ENCODE measurements at regions not wholly inside any gene's neighbourhood (a gene's known extent, or its start where the extent isn't known, plus 50 kb on each side); places are given as distances from the start of the nearest gene placed in this dataset.

DNA sequence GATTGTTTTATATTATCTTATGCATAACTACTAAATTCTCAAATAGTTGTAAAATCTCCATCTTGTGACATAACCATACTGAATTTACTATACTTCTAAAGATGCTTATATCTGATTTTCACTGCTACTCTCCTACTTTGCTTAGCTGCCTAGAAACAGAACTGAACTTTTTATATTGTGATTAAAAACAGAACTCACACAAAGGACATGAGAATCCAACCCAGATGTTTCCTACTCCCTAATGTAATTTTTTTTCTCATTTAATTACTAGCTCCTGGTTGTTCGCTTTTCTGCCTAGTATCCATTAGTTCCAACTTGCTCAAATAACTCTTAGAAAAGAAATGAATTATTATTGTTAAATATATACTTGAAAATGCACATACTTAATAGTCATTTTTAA is 283.5 kb upstream of the ACTRT1 start:
- H2AFZ ChIP-seq (ENCODE audit: low read depth, low read length): no peak overlapping the region
- H3K4me3 ChIP-seq (ENCODE audit: low read length): no peak overlapping the region
- H3K9me3 ChIP-seq (ENCODE audit: low read length): no peaks in the 10 kb centered on the region
- no peaks in the 10 kb centered on the region for H3K36me3 ChIP-seq (ENCODE audit: insufficient read depth, low read length)
- H3K27me3 ChIP-seq (ENCODE audit: insufficient read depth, low read length): no peaks in the 10 kb centered on the region
- H3K4me1 ChIP-seq (ENCODE audit: insufficient read depth, low read length): no peaks in the 10 kb centered on the region

DNA sequence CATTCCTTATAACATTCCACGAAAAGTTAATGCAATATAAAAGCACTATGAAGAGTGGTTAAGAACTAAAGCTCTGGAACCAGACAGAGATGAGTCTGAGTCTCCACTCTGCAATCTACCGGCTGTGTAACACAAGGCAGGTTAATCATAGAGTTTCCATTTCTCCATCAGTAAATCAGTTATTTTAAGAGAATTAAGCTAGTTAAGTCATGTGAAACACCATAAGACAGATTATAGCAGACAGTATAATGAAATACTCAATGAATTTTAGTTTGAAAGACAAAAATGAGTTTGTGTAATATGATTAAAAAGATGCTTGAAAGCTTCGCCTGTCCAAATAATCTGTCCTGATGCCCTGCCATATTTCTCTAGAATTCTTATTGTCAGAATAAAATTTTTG is 282.6 kb upstream of the ACTRT1 start:
- Histone ChIP-seq H3K4me1 (ENCODE audit: insufficient read depth, low read length) (no peaks in the 10 kb centered on the region), H3K36me3 (ENCODE audit: insufficient read depth, low read length) (no peaks in the 10 kb centered on the region), H3K9me3 (ENCODE audit: low read length) (no peaks in the 10 kb centered on the region), H3K4me3 (ENCODE audit: low read length) (no peak overlapping the region), H3K27me3 (ENCODE audit: insufficient read depth, low read length) (no peaks in the 10 kb centered on the region), H2AFZ (ENCODE audit: low read depth, low read length) (no peak overlapping the region)

DNA sequence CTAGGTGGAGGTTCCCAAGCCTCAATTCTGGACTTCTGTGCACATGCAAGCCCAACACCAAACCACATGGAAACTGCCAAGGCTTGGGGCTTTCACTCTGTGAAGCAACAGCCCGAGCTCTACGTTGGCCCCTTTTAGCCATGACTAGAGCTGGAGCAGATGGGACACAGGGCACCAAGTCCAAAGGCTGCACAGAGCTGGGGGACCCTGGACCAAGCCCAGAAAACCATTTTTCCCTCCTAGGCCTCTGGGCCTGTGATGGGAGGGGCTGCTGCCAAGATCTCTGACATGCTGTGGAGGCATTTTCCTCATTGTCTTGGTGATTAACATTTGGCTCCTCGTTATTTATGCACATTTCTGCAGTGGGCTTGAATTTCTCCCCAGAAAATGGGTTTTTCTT is 258.7 kb upstream of the ACTRT1 start:
- H3K4me1 ChIP-seq (ENCODE audit: insufficient read depth, low read length): no peaks in the 10 kb centered on the region
- H3K36me3 ChIP-seq (ENCODE audit: insufficient read depth, low read length): no peaks in the 10 kb centered on the region
- no peak overlapping the region for H3K4me3 ChIP-seq (ENCODE audit: low read length)
- H3K27me3 ChIP-seq (ENCODE audit: insufficient read depth, low read length): no peaks in the 10 kb centered on the region
- H2AFZ ChIP-seq (ENCODE audit: low read depth, low read length): no peak overlapping the region
- H3K9me3 ChIP-seq (ENCODE audit: low read length): no peaks in the 10 kb centered on the region

DNA sequence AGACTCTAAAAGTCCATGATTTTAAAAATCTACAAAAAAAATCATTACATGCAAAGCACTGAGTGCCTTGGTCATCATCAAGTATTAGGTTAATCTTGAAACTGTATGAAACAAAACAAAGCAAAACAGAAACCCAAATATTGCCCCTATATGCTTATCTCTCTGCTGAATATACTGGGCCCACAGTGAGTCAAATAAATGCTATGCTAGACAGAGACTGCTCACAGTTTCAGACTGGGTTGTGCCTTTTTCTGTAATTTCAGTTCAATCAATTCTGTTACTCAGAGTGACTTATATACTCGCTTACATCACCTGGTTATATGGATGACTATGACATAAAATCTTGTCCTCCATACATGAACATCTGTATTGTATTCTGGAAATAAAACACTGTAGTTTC is 257.1 kb upstream of the ACTRT1 start:
- Histone ChIP-seq H3K4me3 (ENCODE audit: low read length) (no peak overlapping the region), H3K27me3 (ENCODE audit: insufficient read depth, low read length) (no peaks in the 10 kb centered on the region), H3K36me3 (ENCODE audit: insufficient read depth, low read length) (no peaks in the 10 kb centered on the region), H3K9me3 (ENCODE audit: low read length) (no peaks in the 10 kb centered on the region), H2AFZ (ENCODE audit: low read depth, low read length) (no peak overlapping the region), H3K4me1 (ENCODE audit: insufficient read depth, low read length) (no peaks in the 10 kb centered on the region)

DNA sequence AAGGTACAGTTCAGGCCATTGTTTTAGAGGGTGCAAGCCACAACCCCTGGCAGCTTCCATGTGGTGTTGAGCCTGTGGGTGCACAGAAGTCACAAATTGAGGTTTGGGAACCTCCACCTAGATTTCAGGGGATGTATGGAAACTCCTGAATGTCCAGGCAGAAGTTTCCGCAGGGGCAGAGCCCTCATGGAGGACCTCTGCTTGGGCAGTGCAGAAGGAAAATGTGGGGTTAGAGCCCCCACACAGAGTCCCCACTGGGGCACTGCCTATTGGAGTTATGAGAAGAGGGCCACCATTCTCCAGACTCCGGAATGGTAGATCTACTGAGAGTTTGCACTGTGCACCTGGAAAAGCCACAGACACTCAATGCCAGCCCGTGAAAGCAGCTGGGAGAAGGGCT is 242.0 kb upstream of the ACTRT1 start:
- Histone ChIP-seq H3K27me3 (ENCODE audit: insufficient read depth, low read length) (no peaks in the 10 kb centered on the region), H3K4me1 (ENCODE audit: insufficient read depth, low read length) (no peaks in the 10 kb centered on the region), H3K9me3 (ENCODE audit: low read length) (no peaks in the 10 kb centered on the region), H3K4me3 (ENCODE audit: low read length) (no peak overlapping the region), H2AFZ (ENCODE audit: low read depth, low read length) (no peak overlapping the region), H3K36me3 (ENCODE audit: insufficient read depth, low read length) (no peaks in the 10 kb centered on the region)

DNA sequence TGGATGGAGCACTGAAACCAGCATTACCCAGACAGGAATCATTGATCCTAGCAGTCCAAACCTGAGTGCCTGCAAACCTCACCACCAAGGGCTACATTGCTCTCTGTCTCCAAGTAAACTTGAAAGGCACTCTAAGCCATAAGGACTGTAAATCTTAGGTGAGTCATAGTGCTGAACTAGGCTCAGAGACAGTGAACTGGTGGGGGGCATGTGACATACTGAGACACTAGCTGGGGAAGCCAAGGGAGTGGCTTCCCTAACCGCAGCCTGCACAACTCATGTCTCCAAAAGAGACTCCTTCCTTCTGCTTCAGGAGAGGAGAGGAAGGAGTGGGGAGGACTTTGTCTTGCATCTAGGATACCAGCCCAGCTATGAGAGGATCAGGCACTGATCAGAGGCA is 235.5 kb upstream of the ACTRT1 start:
- no peak overlapping the region for H2AFZ ChIP-seq (ENCODE audit: low read depth, low read length)
- H3K27me3 ChIP-seq (ENCODE audit: insufficient read depth, low read length): no peaks in the 10 kb centered on the region
- no peaks in the 10 kb centered on the region for H3K9me3 ChIP-seq (ENCODE audit: low read length)
- H3K4me3 ChIP-seq (ENCODE audit: low read length): no peak overlapping the region
- H3K4me1 ChIP-seq (ENCODE audit: insufficient read depth, low read length): no peaks in the 10 kb centered on the region
- H3K36me3 ChIP-seq (ENCODE audit: insufficient read depth, low read length): no peaks in the 10 kb centered on the region

DNA sequence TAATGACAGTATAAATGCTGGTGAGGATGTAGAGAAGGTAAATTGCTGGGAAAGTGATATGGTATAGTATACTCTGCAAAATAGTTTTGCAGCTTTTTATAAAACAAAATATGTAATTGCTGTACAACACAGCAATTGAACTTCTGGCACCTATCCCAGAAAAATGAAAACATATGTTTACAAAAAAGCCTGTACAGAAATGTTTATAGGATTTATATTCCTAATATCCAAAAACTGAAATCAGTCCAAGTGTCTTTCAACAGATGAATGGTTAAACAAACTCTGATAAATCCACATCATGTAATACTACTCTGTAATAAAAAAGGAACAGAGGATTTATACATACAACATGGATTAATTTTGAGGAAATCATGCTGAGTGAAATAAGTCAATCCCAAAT is 198.4 kb upstream of the ACTRT1 start:
- H3K27me3 ChIP-seq (ENCODE audit: insufficient read depth, low read length): no peaks in the 10 kb centered on the region
- H3K4me1 ChIP-seq (ENCODE audit: insufficient read depth, low read length): no peaks in the 10 kb centered on the region
- no peak overlapping the region for H3K4me3 ChIP-seq (ENCODE audit: low read length)
- no peak overlapping the region for H2AFZ ChIP-seq (ENCODE audit: low read depth, low read length)
- H3K9me3 ChIP-seq (ENCODE audit: low read length): no peaks in the 10 kb centered on the region
- no peaks in the 10 kb centered on the region for H3K36me3 ChIP-seq (ENCODE audit: insufficient read depth, low read length)

DNA sequence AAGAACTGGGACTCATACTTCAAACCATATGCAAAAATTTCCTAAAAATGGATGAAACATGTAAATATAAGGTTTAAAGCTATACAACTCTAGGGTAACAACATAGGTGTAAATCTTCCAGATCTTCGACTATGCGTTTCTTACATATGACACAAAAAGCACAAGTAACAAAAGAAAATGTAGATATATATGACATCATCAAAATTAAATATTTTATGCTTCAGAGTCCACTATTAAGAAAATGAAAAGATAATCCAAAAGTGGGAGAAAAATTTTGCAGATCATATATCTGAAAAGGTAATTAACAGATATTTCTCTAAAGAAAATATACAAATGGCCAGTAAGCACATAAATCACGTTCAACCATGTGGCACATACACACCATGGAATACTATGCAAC is 164.2 kb upstream of the ACTRT1 start:
- H3K9me3 ChIP-seq (ENCODE audit: low read length): no peaks in the 10 kb centered on the region
- H3K4me1 ChIP-seq (ENCODE audit: insufficient read depth, low read length): no peaks in the 10 kb centered on the region
- no peaks in the 10 kb centered on the region for H3K36me3 ChIP-seq (ENCODE audit: insufficient read depth, low read length)
- no peaks in the 10 kb centered on the region for H3K27me3 ChIP-seq (ENCODE audit: insufficient read depth, low read length)
- H2AFZ ChIP-seq (ENCODE audit: low read depth, low read length): no peak overlapping the region
- no peak overlapping the region for H3K4me3 ChIP-seq (ENCODE audit: low read length)

DNA sequence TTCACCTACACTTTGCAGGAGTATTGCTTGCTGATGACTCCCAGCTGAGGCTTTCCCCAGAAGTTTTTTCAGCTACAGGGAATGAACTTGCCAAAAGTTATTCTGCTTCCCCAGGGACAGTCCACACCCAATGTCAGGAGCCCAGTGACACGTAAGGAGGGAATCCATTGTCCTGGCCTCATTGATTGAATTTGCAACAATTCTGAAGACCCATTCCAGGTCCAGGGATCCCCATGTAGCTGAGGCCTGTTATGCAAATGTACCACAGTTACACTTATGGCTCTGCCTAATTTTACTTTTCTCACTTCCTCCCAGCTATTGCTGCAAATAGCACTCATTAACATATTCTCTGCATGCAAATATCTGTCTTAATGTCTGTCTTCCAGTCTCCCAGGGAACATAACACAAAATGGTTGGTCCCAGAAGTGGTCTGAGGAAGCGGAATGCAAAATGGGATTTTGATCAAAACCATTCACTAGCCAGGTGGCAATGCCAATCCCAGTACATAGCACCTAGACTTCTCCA is 113.7 kb upstream of the ACTRT1 start:
- Histone ChIP-seq H3K27me3 (ENCODE audit: insufficient read depth, low read length) (no peaks in the 10 kb centered on the region), H3K36me3 (ENCODE audit: insufficient read depth, low read length) (no peaks in the 10 kb centered on the region), H3K9me3 (ENCODE audit: low read length) (no peaks in the 10 kb centered on the region)

DNA sequence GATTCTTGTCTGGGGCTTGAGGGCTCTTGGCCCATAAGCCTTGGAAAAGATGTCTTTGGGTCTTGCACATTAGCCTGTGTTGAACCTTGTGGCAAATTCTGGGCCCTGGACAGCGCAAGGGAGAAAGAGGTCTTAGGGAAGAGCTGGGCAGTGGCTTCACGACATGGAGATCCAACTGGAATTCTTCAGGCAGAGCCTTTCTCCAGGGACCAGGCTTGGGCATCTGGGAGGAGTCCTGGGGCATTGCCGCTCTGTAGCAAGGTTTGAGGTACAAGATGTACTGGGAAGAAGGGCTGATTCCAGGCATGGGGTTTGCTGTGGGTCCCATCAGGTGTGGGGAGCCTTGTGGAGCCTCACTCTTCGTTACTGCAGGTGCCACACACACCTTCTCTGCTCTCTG is 104.0 kb upstream of the ACTRT1 start:
- Histone ChIP-seq H3K36me3 (ENCODE audit: insufficient read depth, low read length) (no peaks in the 10 kb centered on the region), H2AFZ (ENCODE audit: low read depth, low read length) (no peak overlapping the region), H3K27me3 (ENCODE audit: insufficient read depth, low read length) (no peaks in the 10 kb centered on the region), H3K4me1 (ENCODE audit: insufficient read depth, low read length) (no peaks in the 10 kb centered on the region), H3K9me3 (ENCODE audit: low read length) (no peaks in the 10 kb centered on the region), H3K4me3 (ENCODE audit: low read length) (no peak overlapping the region)

More for the DNA sequence above, 113.7 kb upstream of the ACTRT1 start:
- H3K4me3 ChIP-seq (ENCODE audit: low read length): no peak overlapping the region
- no peak overlapping the region for H2AFZ ChIP-seq (ENCODE audit: low read depth, low read length)
- H3K4me1 ChIP-seq (ENCODE audit: insufficient read depth, low read length): no peaks in the 10 kb centered on the region

DNA sequence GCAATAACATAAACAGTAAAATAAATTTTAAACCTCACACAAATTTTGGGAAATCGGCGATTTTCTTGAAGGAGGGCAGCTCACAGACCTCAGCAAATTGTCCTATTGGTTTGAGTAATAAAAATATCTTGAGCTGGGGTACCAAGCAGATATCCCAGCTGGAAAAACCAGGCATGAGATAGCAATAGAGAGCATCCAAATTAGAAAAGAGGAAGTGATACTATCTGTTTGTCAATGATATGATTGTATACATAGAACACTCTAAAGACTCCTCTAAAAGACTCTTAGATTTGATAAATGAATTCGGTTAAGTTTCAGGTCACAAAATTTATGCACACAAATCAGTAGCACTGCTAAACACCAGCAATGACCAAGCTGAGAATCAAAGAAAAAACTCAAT is 90.5 kb upstream of the ACTRT1 start:
- H3K4me1 ChIP-seq (ENCODE audit: insufficient read depth, low read length): no peaks in the 10 kb centered on the region
- H3K4me3 ChIP-seq (ENCODE audit: low read length): no peak overlapping the region
- no peaks in the 10 kb centered on the region for H3K9me3 ChIP-seq (ENCODE audit: low read length)
- no peak overlapping the region for H2AFZ ChIP-seq (ENCODE audit: low read depth, low read length)
- no peaks in the 10 kb centered on the region for H3K36me3 ChIP-seq (ENCODE audit: insufficient read depth, low read length)
- no peaks in the 10 kb centered on the region for H3K27me3 ChIP-seq (ENCODE audit: insufficient read depth, low read length)

DNA sequence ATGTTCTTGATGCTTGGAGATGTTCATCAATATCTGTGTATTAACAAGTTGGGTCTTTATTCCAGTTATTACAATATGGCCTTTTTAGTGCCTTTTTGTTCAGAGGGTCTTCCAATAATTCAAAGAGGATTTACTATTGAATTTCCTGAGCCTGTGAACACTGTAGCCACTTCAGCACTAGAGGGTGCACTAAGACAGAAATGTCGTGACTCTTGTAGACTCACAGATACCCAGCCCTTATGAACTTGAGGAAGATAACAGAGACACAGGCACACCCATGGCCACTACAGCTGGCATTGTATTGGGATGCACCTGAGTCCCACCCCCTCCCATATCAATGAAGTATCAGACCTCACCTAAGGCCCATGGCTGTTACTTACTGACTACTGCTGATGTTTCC is 54.4 kb upstream of the ACTRT1 start:
- no peak overlapping the region for H3K4me3 ChIP-seq (ENCODE audit: low read length)
- no peak overlapping the region for H2AFZ ChIP-seq (ENCODE audit: low read depth, low read length)
- H3K4me1 ChIP-seq (ENCODE audit: insufficient read depth, low read length): no peaks in the 10 kb centered on the region
- H3K36me3 ChIP-seq (ENCODE audit: insufficient read depth, low read length): no peaks in the 10 kb centered on the region
- H3K9me3 ChIP-seq (ENCODE audit: low read length): no peaks in the 10 kb centered on the region
- H3K27me3 ChIP-seq (ENCODE audit: insufficient read depth, low read length): no peaks in the 10 kb centered on the region

DNA sequence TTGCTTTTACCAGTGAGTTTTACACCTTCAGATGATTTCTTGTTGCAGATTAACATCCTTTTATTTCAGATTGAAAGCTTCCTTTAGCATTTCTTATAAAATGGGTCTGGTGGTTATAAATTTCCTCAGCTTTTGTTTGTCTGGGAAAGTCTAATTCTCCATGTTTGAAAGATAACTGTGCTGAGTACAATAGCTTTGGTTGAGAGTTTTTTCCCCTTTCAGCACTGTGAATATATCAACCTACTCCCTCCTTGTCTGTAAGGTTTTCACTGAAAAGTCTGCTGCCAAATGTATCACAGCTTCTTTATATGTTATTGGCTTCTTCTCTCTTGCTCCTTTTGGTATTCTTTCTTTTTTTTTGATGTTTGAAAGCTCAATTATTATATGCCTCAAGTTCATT is 53.5 kb upstream of the ACTRT1 start:
- Histone ChIP-seq H3K36me3 (ENCODE audit: insufficient read depth, low read length) (no peaks in the 10 kb centered on the region), H3K4me1 (ENCODE audit: insufficient read depth, low read length) (no peaks in the 10 kb centered on the region), H3K4me3 (ENCODE audit: low read length) (no peak overlapping the region), H3K27me3 (ENCODE audit: insufficient read depth, low read length) (no peaks in the 10 kb centered on the region), H2AFZ (ENCODE audit: low read depth, low read length) (no peak overlapping the region), H3K9me3 (ENCODE audit: low read length) (no peaks in the 10 kb centered on the region)
